HEK293 (cell line): ENCODE measurements at regions not wholly inside any gene's neighbourhood (a gene's known extent, or its start where the extent isn't known, plus 50 kb on each side); places are given as distances from the start of the nearest gene placed in this dataset.

Experiments
- CTCF ChIA-PET: fragments of 350-600 bp; formaldehyde crosslinking; extraction: SDS; loops from one replicate; lab custom pipeline; 2021; ENCODE audit warnings: antibody characterized with exemption; lab: Yijun Ruan, JAX
- POLR2A ChIA-PET: fragments of 300-600 bp; formaldehyde crosslinking; extraction: SDS; loops from one replicate; lab custom pipeline; 2020; ENCODE audit warnings: antibody characterized with exemption, inconsistent platforms; lab: Yijun Ruan, JAX
- H3K27ac ChIP-seq: fragments of 200-500 bp; sonication (Bioruptor generic); 2 replicates; pipeline ENCODE4 v1.5.1; 2014; ENCODE audit warnings: low read depth, low read length, control low read depth, inconsistent platforms; ENCODE audit errors: extremely low read depth
- H3K36me3 ChIP-seq, 2 experiments: fragments of 200-500 bp in 1 of 2; sonication (Bioruptor generic) in 1 of 2; 1 replicate in 1 of 2; 2 replicates in 1 of 2; pipeline ENCODE4 v1.5.1; 2014 to 2017; ENCODE audit warnings: inconsistent platforms in 2 of 2, low read length in 2 of 2; ENCODE audit not compliant: control insufficient read depth in 2 of 2, insufficient read depth in 1 of 2
- H3K4me1 ChIP-seq: fragments of 200-500 bp; sonication (Bioruptor generic); 2 replicates; pipeline ENCODE4 v1.5.1; 2014; ENCODE audit warnings: mild to moderate bottlenecking, low read length, inconsistent platforms; ENCODE audit not compliant: control insufficient read depth, insufficient read depth
- H3K4me3 ChIP-seq: 2 replicates; pipeline ENCODE4 v1.5.1; 2011; ENCODE audit warnings: low read depth, mild to moderate bottlenecking, control low read depth, low read length, moderate library complexity
- H3K9me3 ChIP-seq: fragments of 200-500 bp; sonication (Bioruptor generic); 2 replicates; pipeline ENCODE4 v1.5.1; 2014; ENCODE audit warnings: low read depth, low read length, inconsistent platforms; ENCODE audit not compliant: control insufficient read depth, insufficient read depth
- EGR2 ChIP-seq: fragments of 450-650 bp; formaldehyde crosslinking; IDR thresholded peaks from 2 replicates; pipeline ENCODE4 v1.5.1; 2016; ENCODE audit warnings: low read depth, missing biosample characterization, missing genetic modification characterization
- IKZF3 ChIP-seq: fragments of 450-650 bp; IDR thresholded peaks from 2 replicates; pipeline ENCODE4 v1.5.0; 2018; ENCODE audit warnings: missing biosample characterization, mild to moderate bottlenecking, missing genetic modification characterization, moderate library complexity
- KLF17 ChIP-seq: fragments of 450-650 bp; formaldehyde crosslinking; IDR thresholded peaks from 2 replicates; pipeline ENCODE4 v1.5.1; 2016; ENCODE audit warnings: missing biosample characterization, missing genetic modification characterization
- KLF9 ChIP-seq: fragments of 450-650 bp; formaldehyde crosslinking; IDR thresholded peaks from 2 replicates; pipeline ENCODE4 v1.5.1; 2016; ENCODE audit warnings: missing biosample characterization, missing genetic modification characterization, low read depth
- REST ChIP-seq: fragments of 450-650 bp; formaldehyde crosslinking; IDR thresholded peaks from 2 replicates; pipeline ENCODE4 v1.5.1; 2016; ENCODE audit warnings: missing biosample characterization, missing genetic modification characterization
- SP2 ChIP-seq: fragments of 450-650 bp; formaldehyde crosslinking; IDR thresholded peaks from 2 replicates; pipeline ENCODE4 v1.5.1; 2016; ENCODE audit warnings: missing biosample characterization, missing genetic modification characterization
- TRIM28 ChIP-seq: IDR thresholded peaks from 2 replicates; pipeline ENCODE4 v1.6.1; 2011; ENCODE audit warnings: low read length, control low read depth, borderline replicate concordance
- ZBTB17 ChIP-seq: fragments of 450-650 bp; formaldehyde crosslinking; IDR thresholded peaks from 2 replicates; pipeline ENCODE4 v1.5.1; 2016; ENCODE audit warnings: missing biosample characterization, missing genetic modification characterization
- ZBTB49 ChIP-seq: fragments of 450-650 bp; formaldehyde crosslinking; IDR thresholded peaks from 2 replicates; pipeline ENCODE4 v1.5.1; 2016; ENCODE audit warnings: missing biosample characterization, missing genetic modification characterization, low read depth
- ZIC2 ChIP-seq: fragments of 450-650 bp; formaldehyde crosslinking; IDR thresholded peaks from 2 replicates; pipeline ENCODE4 v1.5.1; 2016; ENCODE audit warnings: missing biosample characterization, missing genetic modification characterization
- ZNF23 ChIP-seq: fragments of 450-650 bp; formaldehyde crosslinking; IDR thresholded peaks from 2 replicates; pipeline ENCODE4 v1.5.1; 2016; ENCODE audit warnings: missing biosample characterization, missing genetic modification characterization, borderline replicate concordance
- ZNF423 ChIP-seq: fragments of 450-650 bp; formaldehyde crosslinking; IDR thresholded peaks from 2 replicates; pipeline ENCODE4 v1.5.1; 2016; ENCODE audit warnings: missing biosample characterization, missing genetic modification characterization
- ZNF510 ChIP-seq: fragments of 450-650 bp; formaldehyde crosslinking; IDR thresholded peaks from 2 replicates; pipeline ENCODE4 v1.5.1; 2018; ENCODE audit warnings: mild to moderate bottlenecking, missing genetic modification characterization, missing biosample characterization; ENCODE audit not compliant: insufficient replicate concordance
- ZNF514 ChIP-seq: fragments of 450-650 bp; formaldehyde crosslinking; IDR thresholded peaks from 2 replicates; pipeline ENCODE4 v1.5.1; 2016; ENCODE audit warnings: missing biosample characterization, missing genetic modification characterization
- ZNF600 ChIP-seq: fragments of 450-650 bp; formaldehyde crosslinking; IDR thresholded peaks from 2 replicates; pipeline ENCODE4 v1.5.1; 2016; ENCODE audit warnings: missing biosample characterization, missing genetic modification characterization
- ZNF629 ChIP-seq: fragments of 450-650 bp; formaldehyde crosslinking; IDR thresholded peaks from 2 replicates; pipeline ENCODE4 v1.5.1; 2017; ENCODE audit warnings: missing biosample characterization, missing genetic modification characterization
- ZNF837 ChIP-seq: fragments of 450-650 bp; formaldehyde crosslinking; IDR thresholded peaks from 2 replicates; pipeline ENCODE4 v1.5.1; 2016; ENCODE audit warnings: missing biosample characterization, missing genetic modification characterization
- ZSCAN18 ChIP-seq: fragments of 450-650 bp; formaldehyde crosslinking; IDR thresholded peaks from 2 replicates; pipeline ENCODE4 v1.5.1; 2016; ENCODE audit warnings: missing biosample characterization, missing genetic modification characterization
- ZSCAN5A ChIP-seq: fragments of 450-650 bp; formaldehyde crosslinking; IDR thresholded peaks from 2 replicates; pipeline ENCODE4 v1.5.1; 2016; ENCODE audit warnings: missing biosample characterization, missing genetic modification characterization

GRCh38 chr20:40835321-40835720, 146.3 kb upstream of the MAFB start:
- CTCF ChIA-PET, result no interaction called here
- no peak for TF ChIP-seq ZIC2 (tag by site-specific recombination)
- TF ChIP-seq ZNF837 (tag by site-specific recombination), result no peak
- TF ChIP-seq TRIM28, result no peak
- TF ChIP-seq ZSCAN5A (tag by site-specific recombination), result no peak
- no peak for TF ChIP-seq SP2 (tag by site-specific recombination)
- TF ChIP-seq ZNF510 (tag by site-specific recombination), result no peak
- no peak for TF ChIP-seq ZNF514 (tag by site-specific recombination)
- TF ChIP-seq IKZF3 (tag by site-specific recombination), result no peak
- TF ChIP-seq EGR2 (tag by site-specific recombination), result no peak
- TF ChIP-seq ZBTB49 (tag by site-specific recombination), result no peak
- TF ChIP-seq KLF17 (tag by site-specific recombination), result no peak
- TF ChIP-seq ZBTB17, result no peak
- no peak for TF ChIP-seq ZNF423 (tag by site-specific recombination)
- no peak for TF ChIP-seq ZSCAN18 (tag by site-specific recombination)
- no peak for TF ChIP-seq ZNF23
- no peak for TF ChIP-seq KLF9 (tag by site-specific recombination)
- TF ChIP-seq REST (tag by site-specific recombination), result no peak
- TF ChIP-seq ZNF629 (tag by site-specific recombination), result no peak
- TF ChIP-seq ZNF600 (tag by site-specific recombination), result no peak
- H3K36me3 ChIP-seq, result no peaks in the 10 kb centered on the region

More at GRCh38 chr20:40835321-40835720, 146.3 kb upstream of the MAFB start:
- no peak overlapping the region for H3K27ac ChIP-seq
- no peaks in the 10 kb centered on the region for H3K9me3 ChIP-seq
- H3K4me3 ChIP-seq, result no peak overlapping the region
- POLR2A ChIA-PET, result no interaction called here
- H3K4me1 ChIP-seq, result no peaks in the 10 kb centered on the region
